Ectodermal cell (in vitro differentiated cells): ENCODE measurements at regions not wholly inside any gene's neighbourhood (a gene's known extent, or its start where the extent isn't known, plus 50 kb on each side); places are given as distances from the start of the nearest gene placed in this dataset.

ENCODE experiments used
- H3K27ac ChIP-seq: 2 replicates; pipeline ENCODE4 v1.7.0; 2013; ENCODE audit warnings: mild to moderate bottlenecking, low read depth, low read length; ENCODE audit not compliant: insufficient read depth, poor library complexity, severe bottlenecking
- H3K27me3 ChIP-seq: 2 replicates; pipeline ENCODE4 v1.7.0; 2013; ENCODE audit warnings: mild to moderate bottlenecking, low read length; ENCODE audit not compliant: insufficient read depth, control insufficient read depth, poor library complexity, severe bottlenecking
- H3K36me3 ChIP-seq: one replicate; pipeline ENCODE4 v1.7.0; 2013; ENCODE audit warnings: low read length; ENCODE audit not compliant: control insufficient read depth, insufficient read depth
- H3K4me1 ChIP-seq: one replicate; pipeline ENCODE4 v1.7.0; 2013; ENCODE audit warnings: low read length; ENCODE audit not compliant: control insufficient read depth, insufficient read depth
- H3K4me3 ChIP-seq: 2 replicates; pipeline ENCODE4 v1.7.0; 2013; ENCODE audit warnings: low read depth, low read length, control low read depth; ENCODE audit not compliant: insufficient read depth
- H3K9me3 ChIP-seq: 2 replicates; pipeline ENCODE4 v1.7.0; 2013; ENCODE audit warnings: mild to moderate bottlenecking, low read length, moderate library complexity; ENCODE audit not compliant: control insufficient read depth
- WGBS, 2 experiments: methylation state at CpG; one replicate each; pipeline ENCODE4 v1.1.7; 2013; ENCODE audit warnings: missing lambda C conversion rate in 2 of 2; 5-methylcytosine and 5-hydroxymethylcytosine counted together

- WGBS, 2 experiments = 100% methylated on average over 1 of the region's 2 CpGs
- Histone ChIP-seq H3K27me3 (no peaks in the 10 kb centered on the region), H3K4me3 (no peak overlapping the region), H3K27ac (no peak overlapping the region), H3K4me1 (no peaks in the 10 kb centered on the region), H3K9me3 (no peaks in the 10 kb centered on the region), H3K36me3 (no peaks in the 10 kb centered on the region)
Measured at GRCh38 chr11:122341477-122341876, 225.5 kb upstream of the BLID start.

GRCh38 chr11:122340607-122341290 is 224.7 kb upstream of the BLID start:
- WGBS, 2 experiments = 80 to 100% methylated on average over 1 to 2 of the region's 3 CpGs
- Histone ChIP-seq H3K4me1 (no peaks in the 10 kb centered on the region), H3K4me3 (no peak overlapping the region), H3K27ac (no peak overlapping the region), H3K9me3 (no peaks in the 10 kb centered on the region), H3K36me3 (no peaks in the 10 kb centered on the region), H3K27me3 (no peaks in the 10 kb centered on the region)

GRCh38 chr11:122339436-122340060 is 223.5 kb upstream of the BLID start:
- Histone ChIP-seq H3K27me3 (no peaks in the 10 kb centered on the region), H3K4me1 (no peaks in the 10 kb centered on the region), H3K4me3 (no peak overlapping the region), H3K27ac (no peak overlapping the region), H3K9me3 (no peaks in the 10 kb centered on the region), H3K36me3 (no peaks in the 10 kb centered on the region)
- 90 to 94% methylated on average over 1 to 2 of the region's 2 CpGs for WGBS, 2 experiments

DNA sequence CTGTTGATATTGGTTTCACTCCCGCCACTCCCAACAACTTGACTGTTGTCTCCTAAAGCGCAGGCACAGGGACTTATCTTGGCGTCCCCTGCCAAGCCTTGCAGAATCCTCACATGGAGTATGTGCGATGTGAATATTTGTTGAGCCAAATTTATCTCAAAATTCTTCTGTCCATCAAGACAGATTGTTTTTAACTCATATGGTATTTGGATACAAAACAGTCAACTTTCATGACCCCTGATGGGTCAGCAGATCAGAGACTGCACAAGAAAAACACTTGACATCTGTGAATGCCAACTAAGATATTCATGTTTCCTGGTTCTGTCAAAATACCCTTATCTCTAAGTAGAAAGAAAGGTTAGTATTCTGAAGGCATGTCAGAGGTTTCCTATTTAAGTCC is 221.7 kb upstream of the BLID start:
- no peak overlapping the region for H3K27ac ChIP-seq
- H3K27me3 ChIP-seq = no peaks in the 10 kb centered on the region
- H3K36me3 ChIP-seq = no peaks in the 10 kb centered on the region
- 92 to 99% methylated on average over 4 of the region's 4 CpGs for WGBS, 2 experiments
- no peaks in the 10 kb centered on the region for H3K4me1 ChIP-seq
- H3K9me3 ChIP-seq = no peaks in the 10 kb centered on the region
- no peak overlapping the region for H3K4me3 ChIP-seq

DNA sequence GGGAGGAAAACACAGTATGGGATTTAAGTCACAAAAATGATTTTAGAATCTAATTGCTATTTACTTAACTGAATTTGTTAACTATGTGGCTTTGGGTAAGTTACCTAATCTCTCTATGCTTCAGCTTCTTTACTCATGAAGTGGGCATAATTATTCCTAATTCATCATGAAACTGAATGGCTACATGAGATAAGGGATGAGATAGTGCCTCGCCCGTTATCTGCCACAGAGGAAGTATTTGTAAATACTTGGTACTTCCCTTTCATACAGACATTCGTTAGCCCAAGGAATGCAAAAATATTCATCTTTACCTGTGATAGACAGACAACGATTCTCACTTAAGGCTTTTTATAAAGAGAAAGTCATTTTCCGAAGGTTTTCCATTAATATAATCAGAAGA is 221.2 kb upstream of the BLID start:
- Histone ChIP-seq H3K4me1 (no peaks in the 10 kb centered on the region), H3K27ac (no peak overlapping the region), H3K36me3 (no peaks in the 10 kb centered on the region), H3K9me3 (no peaks in the 10 kb centered on the region), H3K4me3 (no peak overlapping the region), H3K27me3 (no peaks in the 10 kb centered on the region)
- WGBS, 2 experiments = 92% methylated on average over 5 of the region's 5 CpGs

GRCh38 chr11:122336706-122337105 is 220.7 kb upstream of the BLID start:
- H3K9me3 ChIP-seq = no peaks in the 10 kb centered on the region
- H3K27ac ChIP-seq = no peak overlapping the region
- H3K36me3 ChIP-seq = no peaks in the 10 kb centered on the region
- no peak overlapping the region for H3K4me3 ChIP-seq
- no peaks in the 10 kb centered on the region for H3K27me3 ChIP-seq
- no peaks in the 10 kb centered on the region for H3K4me1 ChIP-seq
- 95 to 97% methylated on average over 5 of the region's 5 CpGs for WGBS, 2 experiments

DNA sequence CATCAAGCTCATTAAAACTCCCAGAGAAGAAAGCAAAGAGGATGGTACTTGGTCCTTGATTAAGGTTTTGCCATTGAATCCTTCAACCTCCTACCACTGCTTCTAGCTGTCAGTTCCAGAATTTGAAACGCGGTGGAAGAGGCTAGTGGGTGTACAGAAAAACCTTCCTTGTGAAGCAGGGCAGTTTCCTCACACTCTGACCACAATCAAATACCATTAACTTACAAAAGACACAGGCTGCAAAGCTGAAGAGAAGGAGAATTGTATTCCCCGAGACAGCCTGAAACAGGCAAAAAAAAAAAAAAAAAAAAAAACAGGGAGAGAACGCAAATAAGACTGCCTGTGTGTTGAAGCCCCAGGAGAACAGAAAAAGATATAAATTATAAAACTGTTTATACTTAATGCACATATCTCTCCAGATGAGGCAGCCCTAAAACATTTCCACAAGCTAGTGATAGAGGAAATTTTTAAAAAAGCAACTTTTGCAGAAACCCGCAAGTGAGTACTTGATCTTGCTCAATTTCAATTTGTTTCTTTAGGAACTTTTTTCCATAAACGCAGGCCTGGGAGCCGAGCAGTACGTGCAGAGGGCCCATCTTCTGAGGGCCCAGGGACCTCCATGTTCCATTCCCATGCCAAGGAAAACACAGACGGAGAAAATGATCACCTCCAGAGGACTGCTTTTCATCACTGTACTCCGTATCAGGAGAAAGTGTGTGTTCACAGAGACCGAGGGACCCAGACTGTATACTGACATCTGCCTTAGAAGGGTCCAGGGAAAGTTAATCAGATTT is 218.7 kb upstream of the BLID start:
- WGBS, 2 experiments = 87 to 93% methylated on average over 10 of the region's 11 CpGs
- Histone ChIP-seq H3K4me1 (no peaks in the 10 kb centered on the region), H3K27ac (no peak overlapping the region), H3K27me3 (no peaks in the 10 kb centered on the region), H3K36me3 (no peaks in the 10 kb centered on the region), H3K4me3 (no peak overlapping the region), H3K9me3 (no peaks in the 10 kb centered on the region)

DNA sequence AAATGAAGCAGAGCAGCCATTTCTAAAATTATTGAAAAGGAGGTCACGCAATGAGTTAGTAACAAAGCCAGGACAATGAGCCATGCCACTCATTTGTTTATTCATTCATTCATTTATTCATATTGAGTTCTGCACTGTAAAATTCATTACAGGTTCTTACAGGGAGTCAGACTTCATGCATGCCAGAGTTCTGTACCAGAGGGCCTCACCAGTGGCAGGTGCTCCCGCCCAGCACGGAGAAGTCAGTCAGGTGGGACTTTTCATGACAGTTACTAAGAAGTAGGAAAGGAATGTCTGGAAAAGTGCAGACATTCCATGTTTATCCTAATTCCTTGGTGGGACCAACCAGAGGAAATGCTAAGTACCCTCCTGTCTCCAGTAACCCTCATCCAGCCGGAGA is 217.5 kb upstream of the BLID start:
- 94 to 96% methylated on average over 4 of the region's 4 CpGs for WGBS, 2 experiments
- Histone ChIP-seq H3K9me3 (no peaks in the 10 kb centered on the region), H3K36me3 (no peaks in the 10 kb centered on the region), H3K4me1 (no peaks in the 10 kb centered on the region), H3K4me3 (no peak overlapping the region), H3K27ac (no peak overlapping the region), H3K27me3 (no peaks in the 10 kb centered on the region)

DNA sequence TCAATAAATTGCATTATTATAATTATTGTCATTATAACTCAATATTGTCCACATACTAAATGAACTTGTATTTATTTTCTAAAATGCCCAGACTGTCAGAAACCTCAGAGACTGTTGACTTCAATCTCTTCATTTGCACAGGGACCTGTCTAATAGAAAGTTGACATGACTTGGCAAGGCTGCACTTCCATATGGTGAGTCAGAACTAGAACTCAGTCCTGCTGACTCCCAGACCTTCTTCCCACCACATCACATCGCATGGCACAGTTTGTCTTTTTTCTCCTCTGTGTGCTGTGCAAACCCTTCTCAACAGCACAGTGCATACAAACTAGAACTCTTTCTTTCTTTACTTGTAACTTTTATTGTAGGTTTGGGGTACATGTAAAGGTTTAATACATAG is 215.1 kb upstream of the BLID start:
- Histone ChIP-seq H3K36me3 (no peaks in the 10 kb centered on the region), H3K4me3 (no peak overlapping the region), H3K4me1 (no peaks in the 10 kb centered on the region), H3K9me3 (no peaks in the 10 kb centered on the region), H3K27me3 (no peaks in the 10 kb centered on the region), H3K27ac (no peak overlapping the region)
- WGBS, 2 experiments = 85 to 100% methylated on average over 1 of the region's 1 CpG

GRCh38 chr11:122330279-122330965 is 214.4 kb upstream of the BLID start:
- H3K9me3 ChIP-seq = no peaks in the 10 kb centered on the region
- no peak overlapping the region for H3K4me3 ChIP-seq
- H3K27me3 ChIP-seq = no peaks in the 10 kb centered on the region
- H3K27ac ChIP-seq = no peak overlapping the region
- WGBS, 2 experiments = 93 to 96% methylated on average over 4 to 5 of the region's 5 CpGs
- H3K36me3 ChIP-seq = no peaks in the 10 kb centered on the region
- H3K4me1 ChIP-seq = no peaks in the 10 kb centered on the region
